ENCODE measurements at regions not wholly inside any gene's neighbourhood (a gene's known extent, or its start where the extent isn't known, plus 50 kb on each side); places are given as distances from the start of the nearest gene placed in this dataset.

DNA sequence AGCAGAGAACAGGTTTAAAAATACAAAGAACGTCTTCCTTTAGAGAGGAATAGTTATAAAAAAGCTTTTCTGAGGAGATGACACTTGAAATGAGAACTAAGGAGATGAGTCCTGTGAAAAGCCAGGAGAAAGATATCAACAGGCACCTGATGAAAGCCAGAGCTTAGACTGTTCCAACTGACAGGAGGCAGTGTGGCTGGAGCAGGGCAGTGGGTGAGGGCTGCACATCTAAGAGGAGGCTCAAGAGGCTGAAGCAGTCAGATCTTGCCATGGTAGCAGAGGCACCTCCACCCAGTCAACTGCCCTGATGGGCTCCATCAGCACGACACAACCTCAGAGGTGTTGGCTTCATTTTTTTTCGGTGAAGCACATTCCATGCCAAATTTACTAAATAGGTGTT lies 445.3 kb downstream of the ADGRL2 start:
- no peak overlapping the region for H3K27ac ChIP-seq
- DNase-seq (ENCODE audit: low spot score), result no peak
- no peaks in the 10 kb centered on the region for H3K4me1 Mint-ChIP-seq
- no peaks in the 10 kb centered on the region for H3K4me1 ChIP-seq
- no peaks in the 10 kb centered on the region for H3F3A ChIP-seq (ENCODE audit: low read depth)
- H3K4me3 Mint-ChIP-seq, result no peak overlapping the region
- TF ChIP-seq EZH2 (IDR thresholded peaks at IDR 0.05), result no peak
- TF ChIP-seq, protein P1, sequence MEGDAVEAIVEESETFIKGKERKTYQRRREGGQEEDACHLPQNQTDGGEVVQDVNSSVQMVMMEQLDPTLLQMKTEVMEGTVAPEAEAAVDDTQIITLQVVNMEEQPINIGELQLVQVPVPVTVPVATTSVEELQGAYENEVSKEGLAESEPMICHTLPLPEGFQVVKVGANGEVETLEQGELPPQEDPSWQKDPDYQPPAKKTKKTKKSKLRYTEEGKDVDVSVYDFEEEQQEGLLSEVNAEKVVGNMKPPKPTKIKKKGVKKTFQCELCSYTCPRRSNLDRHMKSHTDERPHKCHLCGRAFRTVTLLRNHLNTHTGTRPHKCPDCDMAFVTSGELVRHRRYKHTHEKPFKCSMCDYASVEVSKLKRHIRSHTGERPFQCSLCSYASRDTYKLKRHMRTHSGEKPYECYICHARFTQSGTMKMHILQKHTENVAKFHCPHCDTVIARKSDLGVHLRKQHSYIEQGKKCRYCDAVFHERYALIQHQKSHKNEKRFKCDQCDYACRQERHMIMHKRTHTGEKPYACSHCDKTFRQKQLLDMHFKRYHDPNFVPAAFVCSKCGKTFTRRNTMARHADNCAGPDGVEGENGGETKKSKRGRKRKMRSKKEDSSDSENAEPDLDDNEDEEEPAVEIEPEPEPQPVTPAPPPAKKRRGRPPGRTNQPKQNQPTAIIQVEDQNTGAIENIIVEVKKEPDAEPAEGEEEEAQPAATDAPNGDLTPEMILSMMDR (IDR thresholded peaks at IDR 0.05), result no peak
- no peak for TF ChIP-seq EZH2phosphoT487 (IDR thresholded peaks at IDR 0.05)
- H3K9me3 Mint-ChIP-seq, result peaks cover 10% of the 10 kb centered on the region
- H3K4me2 ChIP-seq, result no peak overlapping the region
- H3K36me3 ChIP-seq, result no peaks in the 10 kb centered on the region
- H3K79me2 ChIP-seq (ENCODE audit: low read depth), result no peaks in the 10 kb centered on the region
- H3K9ac ChIP-seq, result no peak overlapping the region
- H3K27ac Mint-ChIP-seq, result no peak overlapping the region
- no peaks in the 10 kb centered on the region for H4K20me1 ChIP-seq (ENCODE audit: low read depth)
- no peak overlapping the region for H3K4me3 ChIP-seq
- H3K36me3 Mint-ChIP-seq, result no peaks in the 10 kb centered on the region
- no peak overlapping the region for H2AFZ ChIP-seq (replicated peaks)
- peaks cover 2% of the 10 kb centered on the region for H3K27me3 Mint-ChIP-seq (ENCODE audit: insufficient read depth, low read depth)
- no peaks in the 10 kb centered on the region for H3K27me3 ChIP-seq
- no peaks in the 10 kb centered on the region for H3K9me3 ChIP-seq (ENCODE audit: low read depth)

DNA sequence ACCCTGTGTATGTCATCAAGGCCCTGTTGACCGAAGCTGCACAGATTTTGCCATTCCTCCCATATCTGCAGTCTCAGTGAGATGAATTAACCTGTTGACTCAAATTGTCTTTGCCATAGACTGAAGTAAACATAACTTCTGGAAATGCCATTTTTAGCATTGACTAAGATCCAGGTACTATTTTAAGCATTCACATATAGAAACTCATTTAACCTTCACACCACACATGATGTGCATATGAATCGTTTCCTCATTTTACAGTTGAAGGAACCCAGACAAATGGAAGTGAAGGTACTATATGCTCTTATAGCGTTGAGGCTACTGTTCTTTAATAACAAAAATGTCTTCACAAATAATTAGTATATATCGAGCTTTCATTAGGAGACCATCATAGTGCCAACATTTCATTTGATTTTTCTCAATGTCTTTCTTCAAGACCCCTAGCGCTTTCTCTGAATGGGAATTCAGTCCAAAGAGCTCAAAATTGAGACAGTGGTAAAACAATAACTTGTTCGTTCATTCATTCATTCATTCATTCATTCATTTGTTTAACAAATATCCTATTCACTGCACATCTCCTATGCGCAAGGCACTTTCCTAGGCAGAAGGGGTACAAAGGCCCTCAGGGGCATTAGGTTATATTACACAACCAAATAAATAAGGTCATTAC lies 444.7 kb downstream of the ADGRL2 start:
- H3K27me3 Mint-ChIP-seq (ENCODE audit: insufficient read depth, low read depth), result peaks cover 2% of the 10 kb centered on the region
- Histone ChIP-seq H3K9me3 (ENCODE audit: low read depth) (no peaks in the 10 kb centered on the region), H4K20me1 (ENCODE audit: low read depth) (no peaks in the 10 kb centered on the region), H3K79me2 (ENCODE audit: low read depth) (no peaks in the 10 kb centered on the region), H3K9ac (no peak overlapping the region), H3F3A (ENCODE audit: low read depth) (no peaks in the 10 kb centered on the region), H2AFZ (replicated peaks) (no peak overlapping the region), H3K27ac (no peak overlapping the region), H3K4me3 (no peak overlapping the region), H3K27me3 (no peaks in the 10 kb centered on the region), H3K4me2 (no peak overlapping the region), H3K4me1 (no peaks in the 10 kb centered on the region), H3K36me3 (no peaks in the 10 kb centered on the region)
- H3K27ac Mint-ChIP-seq, result no peak overlapping the region
- no peak overlapping the region for H3K4me3 Mint-ChIP-seq
- peaks cover 14% of the 10 kb centered on the region for H3K9me3 Mint-ChIP-seq
- H3K4me1 Mint-ChIP-seq, result no peaks in the 10 kb centered on the region
- no peaks in the 10 kb centered on the region for H3K36me3 Mint-ChIP-seq
- DNase-seq (ENCODE audit: low spot score), result no peak
- TF ChIP-seq EZH2 (IDR thresholded peaks at IDR 0.05) (no peak), EZH2phosphoT487 (IDR thresholded peaks at IDR 0.05) (no peak)
- TF ChIP-seq, protein P1 (IDR thresholded peaks at IDR 0.05), result no peak

DNA sequence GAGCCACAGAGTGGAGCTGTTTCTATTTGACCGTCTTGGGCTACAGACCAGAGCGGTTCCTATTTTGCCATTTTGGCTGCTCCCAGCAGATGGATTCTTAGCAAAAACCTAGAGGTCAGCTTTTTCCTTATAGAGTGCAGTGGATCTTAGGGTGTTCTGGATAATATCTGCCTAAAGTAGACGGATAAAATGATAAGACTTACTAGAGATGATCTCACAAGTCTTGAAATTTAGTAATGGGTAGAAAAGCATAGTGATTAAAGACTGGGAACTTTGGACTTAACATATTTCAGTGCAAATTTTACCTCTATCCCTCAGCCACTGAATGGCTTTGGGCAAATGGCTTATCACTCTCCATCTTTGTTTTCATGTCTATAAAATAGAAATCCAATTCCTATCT lies 439.8 kb downstream of the ADGRL2 start:
- TF ChIP-seq, protein P1 (IDR thresholded peaks at IDR 0.05), result no peak
- TF ChIP-seq EZH2 (IDR thresholded peaks at IDR 0.05) (no peak), EZH2phosphoT487 (IDR thresholded peaks at IDR 0.05) (no peak)
- H3K36me3 Mint-ChIP-seq, result no peaks in the 10 kb centered on the region
- no peaks in the 10 kb centered on the region for H3K27me3 Mint-ChIP-seq (ENCODE audit: insufficient read depth, low read depth)

More for the DNA sequence above, 439.8 kb downstream of the ADGRL2 start:
- Histone ChIP-seq H3F3A (ENCODE audit: low read depth) (no peaks in the 10 kb centered on the region), H3K27ac (no peak overlapping the region), H3K9ac (no peak overlapping the region), H3K4me1 (no peaks in the 10 kb centered on the region), H3K27me3 (no peaks in the 10 kb centered on the region), H2AFZ (replicated peaks) (no peak overlapping the region), H3K79me2 (ENCODE audit: low read depth) (no peaks in the 10 kb centered on the region), H3K36me3 (no peaks in the 10 kb centered on the region), H3K4me2 (no peak overlapping the region), H3K9me3 (ENCODE audit: low read depth) (no peaks in the 10 kb centered on the region), H3K4me3 (no peak overlapping the region), H4K20me1 (ENCODE audit: low read depth) (no peaks in the 10 kb centered on the region)
- Mint-ChIP-seq H3K9me3 (peaks cover 28% of the 10 kb centered on the region), H3K27ac (no peak overlapping the region), H3K4me1 (no peaks in the 10 kb centered on the region), H3K4me3 (no peak overlapping the region)
- no peak for DNase-seq (ENCODE audit: low spot score)
